Liver (tissue), 8 donors: ENCODE measurements at regions not wholly inside any gene's neighbourhood (a gene's known extent, or its start where the extent isn't known, plus 50 kb on each side); places are given as distances from the start of the nearest gene placed in this dataset.

Experiments
- DNase-seq: peaks from one replicate; pipeline ENCODE4 v3.0.0-alpha.2; 2017; ENCODE audit warnings: low spot score
- H3K27ac ChIP-seq, 2 donors: one replicate each; pipeline ENCODE4 v1.7.0; 2013; ENCODE audit warnings: inconsistent platforms in 2 of 2, low read length in 2 of 2, control low read depth in 1 of 2, low read depth in 1 of 2, mild to moderate bottlenecking in 1 of 2
- H3K27me3 ChIP-seq, 4 donors: one replicate each; pipeline versions ENCODE4 v1.6.1 to v1.7.0; 2013; ENCODE audit warnings: low read length in 3 of 4, inconsistent platforms in 1 of 4, mild to moderate bottlenecking in 1 of 4, moderate library complexity in 1 of 4; ENCODE audit not compliant: control insufficient read depth in 4 of 4, insufficient read depth in 4 of 4
- H3K36me3 ChIP-seq, 4 donors: one replicate each; pipeline versions ENCODE4 v1.6.1 to v1.7.0; 2013; ENCODE audit warnings: low read length in 3 of 4, mild to moderate bottlenecking in 3 of 4, low read depth in 1 of 4, moderate library complexity in 1 of 4; ENCODE audit not compliant: control insufficient read depth in 4 of 4, insufficient read depth in 3 of 4
- H3K4me1 ChIP-seq, 4 donors: one replicate each; pipeline versions ENCODE4 v1.6.1 to v1.7.0; 2013; ENCODE audit warnings: low read length in 3 of 4, mild to moderate bottlenecking in 3 of 4, moderate library complexity in 1 of 4; ENCODE audit not compliant: control insufficient read depth in 4 of 4, insufficient read depth in 4 of 4
- H3K4me3 ChIP-seq, 3 donors: one replicate each; pipeline versions ENCODE4 v1.6.1 to v1.7.0; 2013; ENCODE audit warnings: low read length in 3 of 3, control low read depth in 1 of 3, low read depth in 1 of 3, mild to moderate bottlenecking in 1 of 3
- H3K9ac ChIP-seq, 2 donors: one replicate each; pipeline ENCODE4 v1.7.0; 2013; ENCODE audit warnings: low read length in 2 of 2, mild to moderate bottlenecking in 2 of 2, moderate library complexity in 2 of 2, control low read depth in 1 of 2, low read depth in 1 of 2
- H3K9me3 ChIP-seq, 4 donors: one replicate each; pipeline versions ENCODE4 v1.6.1 to v1.7.0; 2013; ENCODE audit warnings: low read length in 3 of 4; ENCODE audit not compliant: control insufficient read depth in 4 of 4
- ATF3 ChIP-seq: IDR thresholded peaks from 2 replicates; pipeline ENCODE4 v1.6.1; 2016; ENCODE audit warnings: antibody characterized with exemption
- CTCF ChIP-seq: fragments of 150-350 bp; IDR thresholded peaks from 2 replicates; pipeline ENCODE4 v1.5.1; 2017; ENCODE audit warnings: improper control_type of control experiment, low read depth, low read length; ENCODE audit not compliant: missing input control
- EGR1 ChIP-seq, 2 donors: IDR thresholded peaks; 2 replicates each; pipeline ENCODE4 v1.6.1; 2016 to 2018; ENCODE audit warnings: antibody characterized with exemption in 2 of 2, low read depth in 2 of 2
- FOXA1 ChIP-seq: IDR thresholded peaks from 2 replicates; pipeline ENCODE4 v1.6.1; 2016; ENCODE audit warnings: antibody characterized with exemption
- FOXA2 ChIP-seq: IDR thresholded peaks from 2 replicates; pipeline ENCODE4 v1.6.1; 2016; ENCODE audit warnings: antibody characterized with exemption
- HNF4A ChIP-seq, 2 donors: conservative IDR thresholded peaks; 2 replicates each; pipeline ENCODE4 v1.6.1; 2016; ENCODE audit warnings: antibody characterized with exemption in 2 of 2, mild to moderate bottlenecking in 2 of 2
- HNF4G ChIP-seq: IDR thresholded peaks from 2 replicates; pipeline ENCODE4 v1.6.1; 2016; ENCODE audit warnings: antibody characterized with exemption
- JUND ChIP-seq, 2 donors: IDR thresholded peaks; 2 replicates each; pipeline ENCODE4 v1.6.1; 2016; ENCODE audit warnings: antibody characterized with exemption in 2 of 2
- MAX ChIP-seq: IDR thresholded peaks from 2 replicates; pipeline ENCODE4 v1.6.1; 2016; ENCODE audit warnings: antibody characterized with exemption
- NR2F2 ChIP-seq: IDR thresholded peaks from 2 replicates; pipeline ENCODE4 v1.6.1; 2016; ENCODE audit warnings: antibody characterized with exemption
- RAD21 ChIP-seq, 2 donors: IDR thresholded peaks; 2 replicates each; pipeline ENCODE4 v1.6.1; 2016; ENCODE audit warnings: antibody characterized with exemption in 2 of 2, mild to moderate bottlenecking in 2 of 2
- REST ChIP-seq: IDR thresholded peaks from 2 replicates; pipeline ENCODE4 v1.6.1; 2016; ENCODE audit warnings: antibody characterized with exemption, mild to moderate bottlenecking
- RXRA ChIP-seq, 2 donors: IDR thresholded peaks; 2 replicates each; pipeline ENCODE4 v1.6.1; 2017 to 2018; ENCODE audit warnings: antibody characterized with exemption in 2 of 2, mild to moderate bottlenecking in 1 of 2
- SP1 ChIP-seq: IDR thresholded peaks from 2 replicates; pipeline ENCODE4 v1.6.1; 2018; ENCODE audit warnings: antibody characterized with exemption, mild to moderate bottlenecking
- TAF1 ChIP-seq: conservative IDR thresholded peaks from 2 replicates; pipeline ENCODE4 v1.6.1; 2016; ENCODE audit warnings: antibody characterized with exemption, mild to moderate bottlenecking
- YY1 ChIP-seq: IDR thresholded peaks from 2 replicates; pipeline ENCODE4 v1.6.1; 2016; ENCODE audit warnings: antibody characterized with exemption, mild to moderate bottlenecking
- ZBTB33 ChIP-seq: IDR thresholded peaks from 2 replicates; pipeline ENCODE4 v1.6.1; 2016; ENCODE audit warnings: antibody characterized with exemption
- WGBS: extraction: QIAGEN DNeasy Blood & Tissue Kit; methylation state at CpG from one replicate; pipeline ENCODE4 v1.1.7; 2013; 5-methylcytosine and 5-hydroxymethylcytosine counted together
- donor health status: healthy.
- donor health status: healthy.
- donor health status: healthy.
- donor health status: healthy.
- donor health status: healthy.

- Histone ChIP-seq H3K27me3 (no peaks in the 10 kb centered on the region), H3K9ac (no peak overlapping the region)
- 71% methylated on average over 4 of the region's 4 CpGs for WGBS
Measured at GRCh38 chr11:105371311-105371710, 231.7 kb upstream of the CARD18 start.

GRCh38 chr11:105368711-105369110, 229.1 kb upstream of the CARD18 start:
- TF ChIP-seq MAX (no peak), SP1 (no peak), EGR1 (IDR thresholded peaks at IDR 0.05; ENCODE audit: low read depth in 2 of 2) (no peak), RAD21 (IDR thresholded peaks at IDR 0.05) (no peak), RXRA (IDR thresholded peaks at IDR 0.05) (no peak), HNF4A (conservative IDR thresholded peaks at IDR 0.05) (no peak), ATF3 (no peak), REST (no peak), FOXA1 (no peak), CTCF (no peak), TAF1 (no peak), HNF4G (no peak), FOXA2 (no peak), JUND (IDR thresholded peaks at IDR 0.05) (no peak), YY1 (no peak)
- no peak overlapping the region for H3K9ac ChIP-seq
- no peaks in the 10 kb centered on the region for H3K27me3 ChIP-seq
- H3K9me3 ChIP-seq: no peaks in the 10 kb centered on the region
- DNase-seq: no peak
- H3K36me3 ChIP-seq: no peaks in the 10 kb centered on the region
- H3K27ac ChIP-seq: no peak overlapping the region
- no peaks in the 10 kb centered on the region for H3K4me1 ChIP-seq
- 48% methylated on average over 6 of the region's 6 CpGs for WGBS
- no peak overlapping the region for H3K4me3 ChIP-seq

More at GRCh38 chr11:105371311-105371710, 231.7 kb upstream of the CARD18 start:
- no peaks in the 10 kb centered on the region for H3K4me1 ChIP-seq
- no peak overlapping the region for H3K27ac ChIP-seq
- no peak for TF ChIP-seq RAD21 (IDR thresholded peaks at IDR 0.05)
- TF ChIP-seq HNF4A (conservative IDR thresholded peaks at IDR 0.05): no peak
- no peak for TF ChIP-seq MAX
- TF ChIP-seq YY1: no peak
- no peak for TF ChIP-seq ZBTB33
- TF ChIP-seq ATF3: no peak
- TF ChIP-seq NR2F2: no peak
- H3K36me3 ChIP-seq: no peaks in the 10 kb centered on the region
- no peaks in the 10 kb centered on the region for H3K9me3 ChIP-seq
- no peak for DNase-seq
- H3K4me3 ChIP-seq: no peak overlapping the region
